G401 (cell line): ENCODE measurements at regions not wholly inside any gene's neighbourhood (a gene's known extent, or its start where the extent isn't known, plus 50 kb on each side); places are given as distances from the start of the nearest gene placed in this dataset.
"Not testable (repeated sequence)": the region's sequence is repeated elsewhere in the genome, so short reads cannot be mapped to it uniquely, and the experiment has no call there.

Source experiments
- DNase-seq: peaks from one replicate; pipeline ENCODE4 v3.0.0-alpha.2; 2015; ENCODE audit warnings: low spot score
- in situ Hi-C: cut with HindIII; loops from 2 replicates; pipeline ENCODE4 v1.10.0; 2016; ENCODE audit warnings: low sequenced_read_pairs, mixed read lengths

GRCh38 chr2:36245651-36246050, 109.9 kb upstream of the CRIM1 start:
- in situ Hi-C loops = no loop called here
- DNase-seq = no peak

GRCh38 chr2:36238106-36238505, 117.5 kb upstream of the CRIM1 start:
- in situ Hi-C loops = no loop called here
- DNase-seq = no peak

- in situ Hi-C loops = no loop called here
- DNase-seq = no peak
These were observed 119.7 kb upstream of the CRIM1 start for GRCh38 chr2:36235882-36236281.

DNA sequence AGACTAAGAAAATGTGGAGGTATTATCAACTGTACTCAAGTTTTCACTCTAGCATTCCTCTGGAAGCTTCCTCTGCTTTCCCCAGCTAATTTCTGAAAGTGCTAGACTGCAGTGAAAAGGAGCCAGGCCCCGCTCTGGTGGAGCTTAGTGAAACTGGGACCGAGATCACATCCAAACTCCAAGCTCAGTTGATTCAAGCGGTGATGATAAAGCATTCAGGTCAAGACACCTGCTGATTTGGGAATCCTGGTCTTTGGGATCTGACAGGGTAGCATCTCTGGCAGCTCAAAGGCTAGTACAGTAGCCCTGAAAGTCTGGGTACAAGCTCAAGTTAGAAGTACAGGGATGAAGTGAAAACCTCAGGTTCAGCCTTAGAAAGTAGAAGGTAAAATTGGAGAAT, 120.2 kb upstream of the CRIM1 start:
- DNase-seq = no peak
- in situ Hi-C loops = no loop called here

DNA sequence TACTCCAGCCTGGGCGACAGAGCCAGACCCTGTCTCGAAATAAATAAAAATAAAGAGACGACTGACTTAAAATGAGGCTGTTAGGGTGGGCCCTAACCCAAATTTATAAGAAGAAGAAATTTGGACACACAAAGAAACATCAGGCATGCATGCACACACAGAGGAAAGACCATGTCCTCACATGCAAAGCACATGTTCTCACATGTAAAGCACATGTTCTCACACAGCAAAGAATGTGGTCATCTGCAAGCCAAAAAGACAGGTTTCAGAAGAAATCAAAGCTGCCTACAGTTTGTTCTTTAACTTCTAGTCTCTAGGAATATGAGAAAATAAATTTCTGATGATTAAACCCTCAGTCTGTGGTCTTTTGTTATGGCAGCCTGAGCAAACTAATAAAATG, 132.3 kb upstream of the CRIM1 start:
- no peak for DNase-seq
- in situ Hi-C loops = no loop called here

GRCh38 chr2:36222485-36222884, 133.1 kb upstream of the CRIM1 start:
- DNase-seq = no peak
- in situ Hi-C loops = no loop called here

DNA sequence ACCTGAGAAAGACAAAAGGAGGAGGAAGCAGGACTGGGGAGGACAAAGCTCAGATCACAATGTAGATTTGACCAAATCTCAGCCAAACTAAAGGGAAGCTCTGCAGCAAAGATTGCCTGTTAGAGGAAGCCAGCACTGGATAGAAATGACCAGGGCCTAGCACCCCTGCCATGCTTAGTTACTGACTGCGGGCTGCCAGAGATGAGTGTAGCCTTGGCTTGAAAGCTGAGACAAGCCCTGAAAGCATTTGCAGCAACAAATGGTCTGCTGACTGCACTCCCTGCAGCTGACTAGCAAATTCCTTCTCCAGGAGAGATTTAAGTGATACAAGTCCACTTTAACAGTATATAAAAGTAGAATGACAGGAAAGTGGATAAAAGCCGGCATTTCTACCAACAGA, 140.9 kb upstream of the CRIM1 start:
- DNase-seq = no peak

GRCh38 chr2:36203366-36203765, 152.2 kb upstream of the CRIM1 start:
- in situ Hi-C loops = no loop called here

More for the DNA sequence above, 140.9 kb upstream of the CRIM1 start:
- in situ Hi-C loops = no loop called here

GRCh38 chr2:36197181-36197971, 158.2 kb upstream of the CRIM1 start:
- in situ Hi-C loops = no loop called here
- DNase-seq = no peak

More at GRCh38 chr2:36203366-36203765, 152.2 kb upstream of the CRIM1 start:
- DNase-seq = no peak

- in situ Hi-C loops = no loop called here
- DNase-seq = no peak
These were observed 161.9 kb upstream of the CRIM1 start for GRCh38 chr2:36193680-36194079.

DNA sequence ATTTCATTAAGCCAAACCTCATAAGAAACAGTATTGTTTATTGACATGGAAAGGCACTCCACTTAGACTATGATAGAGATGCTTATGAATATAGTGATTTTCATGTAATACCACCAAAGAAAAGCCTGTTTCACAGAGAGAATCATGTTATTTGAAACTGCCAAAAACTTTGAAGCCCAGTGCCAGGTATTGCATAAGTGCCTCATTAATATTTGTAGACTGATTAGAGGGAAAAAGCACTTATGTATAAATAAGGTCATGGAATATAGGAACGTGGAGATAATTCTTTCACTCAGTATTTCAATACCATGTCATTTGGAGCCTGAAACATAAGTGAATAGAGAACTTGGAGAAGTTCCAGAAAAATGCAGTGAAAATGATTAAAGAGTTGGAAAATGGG, 162.6 kb upstream of the CRIM1 start:
- in situ Hi-C loops = no loop called here
- no peak for DNase-seq

DNA sequence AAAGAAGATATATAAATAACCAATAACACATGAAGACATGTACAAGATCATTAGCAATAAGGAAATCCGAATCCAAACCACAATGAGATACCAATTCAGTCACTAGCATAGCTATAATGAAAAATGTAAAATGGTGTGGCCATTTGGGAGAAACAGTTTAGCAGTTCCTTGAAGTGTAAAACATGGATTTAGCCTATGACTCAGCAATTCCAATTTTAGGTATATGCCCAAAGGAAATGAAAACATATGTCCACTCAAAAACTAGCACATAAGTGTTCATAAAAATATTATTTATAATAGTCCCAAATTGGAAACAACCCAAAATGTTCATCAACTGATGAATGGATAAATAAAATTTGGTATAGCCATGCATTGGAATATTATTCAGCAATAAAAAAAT, 165.5 kb upstream of the CRIM1 start:
- in situ Hi-C loops = no loop called here
- no peak for DNase-seq

DNA sequence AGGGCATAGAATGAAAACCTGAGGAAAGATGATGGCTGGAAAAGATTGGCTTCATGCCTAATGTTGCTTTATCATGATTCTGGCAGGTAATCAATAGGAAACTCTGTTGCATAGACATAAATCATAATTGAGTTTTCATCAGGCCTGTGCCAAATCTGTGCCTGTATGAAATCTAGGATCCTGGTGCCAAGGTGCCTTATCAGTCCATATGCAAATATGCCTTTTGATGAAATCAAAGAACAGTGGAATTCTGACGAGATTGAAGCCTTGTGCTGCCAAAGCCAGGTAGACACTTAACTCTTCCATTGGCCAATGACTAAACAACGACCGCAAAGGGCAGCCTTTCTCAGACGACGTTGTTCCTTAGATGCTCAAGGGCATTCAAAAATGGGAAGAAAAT, 170.0 kb upstream of the CRIM1 start:
- in situ Hi-C loops = no loop called here
- no peak for DNase-seq

- in situ Hi-C loops = no loop called here
- DNase-seq = no peak
These were observed 170.7 kb upstream of the CRIM1 start for GRCh38 chr2:36184848-36185247.

- in situ Hi-C loops, DNase-seq: not testable (repeated sequence)
These were observed 174.6 kb upstream of the CRIM1 start for GRCh38 chr2:36180789-36181482.

GRCh38 chr2:36180293-36180692, 175.3 kb upstream of the CRIM1 start:
- DNase-seq, in situ Hi-C loops: not testable (repeated sequence)

DNA sequence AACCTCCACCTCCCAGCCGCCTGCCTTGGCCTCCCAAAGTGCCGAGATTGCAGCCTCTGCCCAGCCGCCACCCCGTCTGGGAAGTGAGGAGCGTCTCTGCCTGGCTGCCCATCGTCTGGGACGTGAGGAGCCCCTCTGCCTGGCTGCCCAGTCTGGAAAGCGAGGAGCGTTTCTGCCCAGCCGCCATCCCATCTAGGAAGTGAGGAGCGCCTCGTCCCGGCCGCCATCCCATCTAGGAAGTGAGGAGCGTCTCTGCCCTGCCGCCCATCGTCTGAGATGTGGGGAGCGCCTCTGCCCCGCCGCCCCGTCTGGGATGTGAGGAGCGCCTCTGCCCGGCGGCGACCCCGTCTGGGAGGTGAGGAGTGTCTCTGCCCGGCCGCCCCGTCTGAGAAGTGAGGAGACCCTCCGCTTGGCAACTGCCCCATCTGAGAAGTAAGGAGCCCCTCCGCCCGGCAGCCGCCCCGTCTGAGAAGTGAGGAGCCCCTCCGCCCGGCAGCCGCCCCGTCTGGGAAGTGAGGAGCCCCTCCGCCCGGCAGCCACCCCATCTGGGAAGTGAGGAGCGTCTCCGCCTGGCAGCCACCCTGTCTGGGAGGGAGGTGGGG, 175.8 kb upstream of the CRIM1 start:
- in situ Hi-C loops, DNase-seq: not testable (repeated sequence)

GRCh38 chr2:36178384-36178783, 177.2 kb upstream of the CRIM1 start:
- in situ Hi-C loops = no loop called here
- no peak for DNase-seq

DNA sequence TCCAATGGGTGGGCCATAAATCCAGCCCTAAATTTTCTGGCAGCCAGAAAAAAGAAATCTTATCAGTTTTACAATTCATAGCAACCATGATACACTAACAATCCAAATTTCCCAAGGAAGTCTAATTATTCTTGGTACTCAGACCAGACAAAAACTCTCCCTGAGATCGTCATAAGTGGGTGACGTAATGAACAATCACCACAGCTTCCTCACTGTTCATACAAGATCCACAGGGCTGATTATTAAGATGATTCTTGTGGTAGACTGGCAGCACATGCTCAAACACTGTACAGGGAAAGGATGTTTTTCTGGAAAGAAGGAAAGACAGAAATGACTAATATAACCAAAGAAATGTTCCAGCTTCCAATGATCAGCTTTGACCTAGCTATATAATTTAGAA, 178.3 kb upstream of the CRIM1 start:
- no peak for DNase-seq
- in situ Hi-C loops = no loop called here

DNA sequence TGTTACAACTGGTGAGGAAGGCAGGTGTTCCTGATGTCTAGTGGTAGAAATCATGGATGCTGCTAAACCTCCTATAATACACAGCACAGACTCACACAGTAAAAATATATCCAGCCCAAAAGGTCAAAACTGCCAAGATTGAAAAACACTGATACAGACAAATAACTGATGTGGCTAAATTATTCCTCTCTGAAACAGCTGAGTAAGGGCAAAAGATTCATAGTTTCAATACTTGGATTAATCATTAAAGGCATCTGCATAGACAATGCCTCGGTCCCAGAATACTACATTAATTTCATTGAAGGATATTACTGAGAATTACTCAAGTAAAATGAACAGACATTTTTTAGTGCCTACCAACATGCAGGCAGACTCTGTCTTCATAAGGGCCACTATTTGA, 180.7 kb upstream of the CRIM1 start:
- in situ Hi-C loops = no loop called here
- DNase-seq = no peak
